Neutrophil (primary cell): ENCODE measurements at regions not wholly inside any gene's neighbourhood (a gene's known extent, or its start where the extent isn't known, plus 50 kb on each side); places are given as distances from the start of the nearest gene placed in this dataset.
"Not testable (repeated sequence)": the region's sequence is repeated elsewhere in the genome, so short reads cannot be mapped to it uniquely, and the experiment has no call there.

ENCODE experiments used
- H3K27ac ChIP-seq: fragments of 200-600 bp; sonication (generic); 2 replicates; pipeline ENCODE4 v1.5.1; 2016; ENCODE audit warnings: mild to moderate bottlenecking, moderate library complexity
- H3K27me3 ChIP-seq: fragments of 200-600 bp; sonication (generic); 2 replicates; pipeline ENCODE4 v1.6.0; 2016; ENCODE audit warnings: mild to moderate bottlenecking
- H3K36me3 ChIP-seq: fragments of 200-600 bp; sonication (generic); 2 replicates; pipeline ENCODE4 v1.5.1; 2017
- H3K4me1 ChIP-seq, 2 experiments: fragments of 200-600 bp in 1 of 2; sonication (generic) in 1 of 2; 1 replicate in 1 of 2; 2 replicates in 1 of 2; pipeline versions ENCODE4 v1.5.1 to v1.6.1; 2013 to 2016; ENCODE audit warnings: low read depth in 1 of 2, low read length in 1 of 2, mild to moderate bottlenecking in 1 of 2, moderate library complexity in 1 of 2; ENCODE audit not compliant: control insufficient read depth in 1 of 2, insufficient read depth in 1 of 2
- H3K4me3 ChIP-seq, 2 experiments: fragments of 200-600 bp in 1 of 2; sonication (generic) in 1 of 2; 1 replicate in 1 of 2; 2 replicates in 1 of 2; pipeline ENCODE4 v1.5.1; 2013 to 2016; ENCODE audit warnings: low read depth in 1 of 2, low read length in 1 of 2, mild to moderate bottlenecking in 1 of 2, moderate library complexity in 1 of 2
- H3K9me3 ChIP-seq: fragments of 200-600 bp; sonication (generic); 2 replicates; pipeline ENCODE4 v1.5.1; 2016
- TF ChIP-seq, protein P1 (sequence below): fragments of 200-600 bp; sonication (generic); IDR thresholded peaks from 2 replicates; pipeline ENCODE4 v1.5.1; 2016; ENCODE audit warnings: antibody characterized with exemption

GRCh38 chr11:116342148-116342547 lies 430.6 kb downstream of the BUD13 start:
- TF ChIP-seq, protein P1, sequence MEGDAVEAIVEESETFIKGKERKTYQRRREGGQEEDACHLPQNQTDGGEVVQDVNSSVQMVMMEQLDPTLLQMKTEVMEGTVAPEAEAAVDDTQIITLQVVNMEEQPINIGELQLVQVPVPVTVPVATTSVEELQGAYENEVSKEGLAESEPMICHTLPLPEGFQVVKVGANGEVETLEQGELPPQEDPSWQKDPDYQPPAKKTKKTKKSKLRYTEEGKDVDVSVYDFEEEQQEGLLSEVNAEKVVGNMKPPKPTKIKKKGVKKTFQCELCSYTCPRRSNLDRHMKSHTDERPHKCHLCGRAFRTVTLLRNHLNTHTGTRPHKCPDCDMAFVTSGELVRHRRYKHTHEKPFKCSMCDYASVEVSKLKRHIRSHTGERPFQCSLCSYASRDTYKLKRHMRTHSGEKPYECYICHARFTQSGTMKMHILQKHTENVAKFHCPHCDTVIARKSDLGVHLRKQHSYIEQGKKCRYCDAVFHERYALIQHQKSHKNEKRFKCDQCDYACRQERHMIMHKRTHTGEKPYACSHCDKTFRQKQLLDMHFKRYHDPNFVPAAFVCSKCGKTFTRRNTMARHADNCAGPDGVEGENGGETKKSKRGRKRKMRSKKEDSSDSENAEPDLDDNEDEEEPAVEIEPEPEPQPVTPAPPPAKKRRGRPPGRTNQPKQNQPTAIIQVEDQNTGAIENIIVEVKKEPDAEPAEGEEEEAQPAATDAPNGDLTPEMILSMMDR = no peak
- Histone ChIP-seq H3K4me1 (no peaks in the 10 kb centered on the region), H3K36me3 (no peaks in the 10 kb centered on the region), H3K27me3 (no peaks in the 10 kb centered on the region), H3K27ac (no peak overlapping the region), H3K4me3 (no peak overlapping the region), H3K9me3 (no peaks in the 10 kb centered on the region)

GRCh38 chr11:116339306-116340098 lies 433.3 kb downstream of the BUD13 start:
- no peaks in the 10 kb centered on the region for H3K4me1 ChIP-seq
- no peak overlapping the region for H3K27ac ChIP-seq
- H3K9me3 ChIP-seq = no peaks in the 10 kb centered on the region
- TF ChIP-seq, protein P1 = no peak
- no peaks in the 10 kb centered on the region for H3K27me3 ChIP-seq
- no peak overlapping the region for H3K4me3 ChIP-seq
- H3K36me3 ChIP-seq = no peaks in the 10 kb centered on the region

GRCh38 chr11:116338500-116338899 lies 434.3 kb downstream of the BUD13 start:
- H3K4me3 ChIP-seq, H3K27ac ChIP-seq, H3K9me3 ChIP-seq, H3K4me1 ChIP-seq, H3K27me3 ChIP-seq, H3K36me3 ChIP-seq: not testable (repeated sequence)

DNA sequence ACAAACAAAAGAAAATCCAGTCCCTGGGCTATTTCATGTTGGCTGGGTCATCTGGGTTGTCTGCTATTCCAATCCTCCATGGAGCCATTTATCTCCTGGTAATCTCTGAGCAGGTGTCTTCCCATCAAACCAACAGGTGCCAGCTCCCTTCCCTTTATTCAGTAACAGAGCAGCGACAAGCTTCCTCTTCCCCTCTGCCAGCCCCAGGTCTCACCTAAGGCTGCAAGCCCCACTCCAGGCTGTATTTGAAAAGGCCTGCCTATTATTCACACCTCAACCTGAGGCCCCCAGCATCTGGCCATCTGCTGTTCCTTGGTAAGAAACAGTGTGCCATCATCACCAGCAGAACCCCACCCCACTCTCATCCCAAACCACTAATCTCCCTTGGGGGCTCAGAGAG lies 436.2 kb downstream of the BUD13 start:
- H3K9me3 ChIP-seq = no peaks in the 10 kb centered on the region
- no peak overlapping the region for H3K27ac ChIP-seq
- no peaks in the 10 kb centered on the region for H3K27me3 ChIP-seq
- no peaks in the 10 kb centered on the region for H3K36me3 ChIP-seq
- TF ChIP-seq, protein P1 = no peak
- H3K4me1 ChIP-seq = no peaks in the 10 kb centered on the region
- H3K4me3 ChIP-seq = no peak overlapping the region

DNA sequence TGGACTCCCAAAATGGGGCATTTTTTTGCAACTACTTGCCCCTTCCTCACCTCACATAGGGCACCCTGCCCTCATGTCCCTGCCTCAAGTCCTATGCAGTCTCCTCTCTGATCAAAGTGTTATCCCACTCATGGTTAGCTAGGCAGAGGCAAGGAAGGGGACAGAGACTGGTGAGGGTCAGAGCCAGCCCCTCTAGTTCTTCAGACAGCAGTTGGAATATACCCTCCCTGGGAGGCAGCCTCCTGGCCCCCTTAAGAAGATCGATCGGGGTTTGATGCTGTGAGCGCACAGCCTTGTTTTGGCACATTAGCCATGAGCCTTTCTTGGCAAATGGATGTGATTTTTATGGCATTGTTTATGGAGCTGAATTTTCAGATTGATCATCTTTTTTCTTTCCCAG lies 436.9 kb downstream of the BUD13 start:
- TF ChIP-seq, protein P1 = no peak
- H3K4me3 ChIP-seq = no peak overlapping the region

GRCh38 chr11:116335078-116335477 lies 437.7 kb downstream of the BUD13 start:
- TF ChIP-seq, protein P1 = no peak
- no peak overlapping the region for H3K27ac ChIP-seq
- no peaks in the 10 kb centered on the region for H3K36me3 ChIP-seq
- no peaks in the 10 kb centered on the region for H3K9me3 ChIP-seq
- H3K4me1 ChIP-seq = no peaks in the 10 kb centered on the region
- no peak overlapping the region for H3K4me3 ChIP-seq
- no peaks in the 10 kb centered on the region for H3K27me3 ChIP-seq

More for the DNA sequence above, 436.9 kb downstream of the BUD13 start:
- no peaks in the 10 kb centered on the region for H3K9me3 ChIP-seq
- H3K27ac ChIP-seq = no peak overlapping the region
- H3K27me3 ChIP-seq = no peaks in the 10 kb centered on the region
- no peaks in the 10 kb centered on the region for H3K36me3 ChIP-seq
- no peaks in the 10 kb centered on the region for H3K4me1 ChIP-seq
